GM19025 (cell line): ENCODE measurements at regions not wholly inside any gene's neighbourhood (a gene's known extent, or its start where the extent isn't known, plus 50 kb on each side); places are given as distances from the start of the nearest gene placed in this dataset.

Experiments
- ATAC-seq: cut with Tn5 transposase; IDR thresholded peaks from one replicate; pipeline ENCODE4 v1.9.1; 2021; ENCODE audit warnings: mild to moderate bottlenecking, low read depth, moderate library complexity; ENCODE audit not compliant: unreplicated experiment

DNA sequence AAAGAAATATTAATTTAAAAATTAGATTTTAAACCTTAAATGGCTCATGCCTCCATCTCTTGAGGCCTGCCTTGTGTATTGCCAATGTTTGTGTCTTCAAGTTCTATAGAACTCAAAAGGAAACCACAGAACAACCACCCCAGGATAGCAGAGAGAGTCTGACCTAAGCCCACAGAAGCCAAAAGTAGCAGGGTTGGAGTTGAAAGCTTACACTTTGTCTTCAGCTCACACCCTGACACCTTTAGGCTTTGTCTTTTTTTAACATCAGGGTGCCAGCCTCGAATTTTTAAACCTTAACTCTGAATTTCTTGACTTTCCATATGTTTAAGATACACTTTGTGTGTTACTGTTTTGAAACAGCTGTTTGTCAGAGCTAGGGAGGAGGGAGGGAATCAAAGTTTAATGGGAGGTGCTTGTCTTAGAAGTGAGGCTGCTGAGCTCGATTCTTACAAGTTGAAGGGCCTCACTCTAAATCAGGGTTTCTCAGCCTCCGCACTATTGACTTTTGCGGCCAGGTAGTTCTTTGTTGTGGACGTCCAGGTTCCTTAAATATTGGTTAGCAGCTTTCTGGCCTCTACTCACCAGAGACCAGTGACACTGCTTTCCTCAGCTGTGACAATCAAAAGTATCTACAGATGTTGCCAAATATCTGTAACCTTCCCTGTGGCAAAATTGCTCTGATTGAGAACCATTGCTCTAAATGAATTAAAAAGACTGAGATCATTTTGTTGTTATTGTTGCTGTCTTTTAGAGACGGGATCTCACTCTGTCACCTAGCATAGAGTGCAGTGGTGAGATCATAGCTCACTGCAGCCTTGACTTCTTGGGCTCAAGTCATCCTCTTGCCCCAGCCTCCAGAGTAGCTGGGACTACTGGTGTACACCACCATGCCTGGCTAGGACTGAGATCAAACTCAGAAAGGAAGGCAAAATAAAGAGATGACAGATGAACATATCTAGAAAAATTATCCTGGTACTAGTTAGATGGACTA, 139.2 kb upstream of the EOMES start:
- ATAC-seq, result no peak

GRCh38 chr3:27865731-27866130, 143.6 kb upstream of the EOMES start:
- ATAC-seq, result no peak

GRCh38 chr3:27869152-27869551, 147.0 kb upstream of the EOMES start:
- ATAC-seq, result no peak

GRCh38 chr3:27877061-27878013, 155.2 kb upstream of the EOMES start:
- no peak for ATAC-seq

- ATAC-seq, result no peak
Measured at GRCh38 chr3:27878014-27878383, 155.9 kb upstream of the EOMES start.

DNA sequence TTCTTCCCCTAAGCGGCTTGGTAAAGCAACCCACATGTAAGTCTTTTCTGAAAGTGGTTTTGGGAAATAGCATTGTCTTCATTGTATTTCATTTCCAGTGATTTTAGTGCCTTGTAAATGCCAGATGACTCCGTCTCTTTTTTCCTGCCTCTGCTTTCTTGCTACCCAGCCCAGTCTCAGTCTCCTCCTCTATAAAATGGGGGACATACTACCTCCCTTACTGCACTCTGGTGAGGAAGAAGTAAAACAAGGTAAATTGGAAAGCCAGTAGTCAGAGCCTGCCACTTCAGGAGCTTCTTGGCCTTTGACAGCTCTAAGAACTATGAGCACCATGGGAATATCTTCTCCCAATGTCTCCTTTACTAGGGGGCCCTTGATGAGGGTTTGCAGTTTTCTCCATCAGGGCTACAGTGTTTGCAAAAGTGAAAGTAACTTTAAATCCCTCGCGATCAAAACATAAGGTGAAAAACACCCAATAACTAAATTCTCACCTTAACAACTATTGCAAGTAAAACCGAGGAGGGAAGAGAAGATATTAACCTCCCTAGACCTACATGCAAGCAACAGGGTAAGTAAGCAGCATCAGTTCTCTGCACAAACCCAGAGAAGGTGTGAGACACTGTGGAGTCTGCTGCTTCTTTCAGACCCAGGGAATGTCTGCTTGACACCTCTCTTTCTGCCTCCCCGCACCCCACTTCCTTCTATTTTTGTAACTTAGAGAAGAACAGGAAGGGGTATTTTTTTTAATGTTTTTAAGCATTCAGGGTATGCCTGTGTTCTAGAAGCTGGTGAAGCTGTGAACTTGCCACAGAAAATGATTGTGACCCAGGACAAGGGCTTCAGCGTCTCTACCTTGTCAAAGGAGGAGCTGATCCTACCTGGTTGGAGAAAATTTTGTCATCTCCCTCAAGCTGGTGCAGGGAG, 159.1 kb upstream of the EOMES start:
- no peak for ATAC-seq

DNA sequence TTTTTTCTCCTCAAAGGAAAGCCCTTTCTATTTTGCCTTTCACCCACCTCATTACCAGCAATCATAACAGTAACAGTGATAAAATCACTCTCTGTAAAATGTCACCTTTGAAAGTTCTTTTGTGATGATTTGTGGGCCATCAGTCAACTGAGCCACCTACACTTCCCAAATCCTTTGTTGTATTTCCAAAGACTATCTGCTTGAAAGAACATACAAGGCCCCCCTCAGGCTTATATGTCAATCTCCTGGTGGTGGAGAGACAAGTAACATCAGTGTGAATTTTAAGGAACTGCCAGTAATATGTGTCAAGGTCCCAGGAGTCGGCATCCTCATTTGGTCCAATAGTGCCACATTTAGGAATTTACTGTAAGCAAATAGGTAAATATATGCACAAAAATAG, 161.1 kb upstream of the EOMES start:
- ATAC-seq, result no peak

DNA sequence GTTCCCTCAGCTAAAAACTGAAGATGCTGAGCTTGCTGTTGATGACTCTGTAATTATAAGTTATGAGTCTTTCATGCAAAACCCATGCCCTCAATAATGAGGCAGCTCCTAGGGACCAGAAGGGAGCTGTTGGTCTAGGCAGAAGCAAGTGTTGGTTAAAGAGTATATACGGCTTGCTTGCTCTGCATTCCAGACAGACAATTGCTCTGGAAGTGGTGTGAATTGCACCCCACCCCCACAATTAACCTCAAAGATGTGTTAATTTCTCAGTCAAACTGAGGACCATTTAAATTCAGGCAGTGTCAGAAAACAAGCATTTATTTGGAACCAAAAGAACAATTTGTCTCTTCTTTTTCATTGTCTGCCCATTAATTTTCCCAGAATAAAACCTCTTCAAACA, 163.5 kb upstream of the EOMES start:
- ATAC-seq, result no peak

- no peak for ATAC-seq
Measured at GRCh38 chr3:27888562-27888961, 166.4 kb upstream of the EOMES start.

DNA sequence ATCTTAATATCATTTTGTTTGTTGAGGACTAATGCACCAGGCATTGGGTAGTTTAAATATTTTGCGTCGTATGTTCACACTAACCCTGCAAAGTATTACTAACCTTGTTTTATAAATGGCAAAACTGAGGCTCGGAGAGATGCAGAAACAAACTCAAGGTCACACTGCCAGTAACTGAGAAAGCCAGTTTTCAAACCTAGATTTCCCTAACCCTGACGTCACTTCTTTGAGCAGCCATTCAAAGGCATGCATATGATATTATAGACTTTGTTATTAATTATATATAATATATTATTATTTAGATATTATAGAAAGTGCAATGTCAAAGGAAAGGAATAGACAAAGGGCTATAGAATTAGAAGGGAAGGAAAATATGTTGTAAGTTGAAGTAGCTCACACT, 167.6 kb upstream of the EOMES start:
- no peak for ATAC-seq

GRCh38 chr3:27900316-27900715, 178.2 kb upstream of the EOMES start:
- no peak for ATAC-seq

- ATAC-seq, result no peak
Measured at GRCh38 chr3:27903446-27903845, 181.3 kb upstream of the EOMES start.

GRCh38 chr3:27905625-27906024, 183.5 kb upstream of the EOMES start:
- ATAC-seq, result no peak

DNA sequence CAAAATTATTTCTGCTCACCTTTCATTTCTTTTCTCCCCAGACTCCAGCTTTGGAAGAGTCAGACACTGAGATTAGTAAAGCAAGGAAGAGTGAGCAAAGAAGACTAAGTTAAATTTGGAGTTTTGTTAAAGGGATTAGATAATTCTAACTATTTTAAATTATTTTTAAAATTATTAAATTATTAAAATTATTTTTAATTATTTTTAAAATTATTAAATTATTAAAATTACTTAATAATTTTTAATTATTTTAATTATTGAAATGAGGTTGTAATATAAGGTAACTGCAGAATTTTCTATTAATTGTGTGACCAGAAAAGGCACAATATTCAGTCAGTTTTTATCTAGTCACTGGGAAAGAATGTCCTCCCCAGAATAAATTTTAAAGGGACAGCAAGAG, 185.0 kb upstream of the EOMES start:
- ATAC-seq, result no peak

GRCh38 chr3:27907929-27908328, 185.8 kb upstream of the EOMES start:
- ATAC-seq, result no peak

DNA sequence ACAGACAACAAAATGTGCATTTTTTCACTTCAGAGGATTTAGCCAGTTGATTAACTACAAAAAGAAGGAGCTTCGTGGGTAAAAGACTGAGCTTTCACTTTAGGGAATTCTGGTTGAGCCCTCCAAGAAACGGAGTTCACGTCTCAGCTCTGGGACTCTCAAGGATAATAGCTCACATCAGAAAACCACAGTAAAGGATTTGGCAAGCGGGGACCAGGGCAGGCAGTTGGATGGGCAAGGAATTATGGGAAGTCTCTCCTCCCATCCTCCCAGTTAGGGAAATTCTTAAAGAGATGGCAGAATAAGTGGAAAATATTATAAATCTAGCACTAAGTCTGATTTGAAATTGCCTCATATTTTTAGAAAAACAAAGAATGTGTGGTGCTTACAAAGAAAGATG, 188.3 kb upstream of the EOMES start:
- ATAC-seq, result no peak

GRCh38 chr3:27914199-27914598, 192.1 kb upstream of the EOMES start:
- ATAC-seq, result no peak

- ATAC-seq, result no peak
Measured at GRCh38 chr3:27923349-27924068, 201.4 kb upstream of the EOMES start.

GRCh38 chr3:27927882-27928281, 205.8 kb upstream of the EOMES start:
- no peak for ATAC-seq
